Astrocyte (in vitro differentiated cells and primary cell): ENCODE measurements at regions not wholly inside any gene's neighbourhood (a gene's known extent, or its start where the extent isn't known, plus 50 kb on each side); places are given as distances from the start of the nearest gene placed in this dataset.

Experiments
- DNase-seq: peaks from one replicate; pipeline ENCODE4 v3.0.0-alpha.2; 2010; ENCODE audit warnings: low read depth
- FAIRE-seq: peaks from 2 replicates; lab custom pipeline; 2011; peaks lifted over from hg19 to GRCh38; lab: Jason Lieb, UNC
- H2AFZ ChIP-seq: 2 replicates; pipeline ENCODE4 v1.6.0; 2012; ENCODE audit warnings: low read depth, low read length, inconsistent platforms
- H3K27ac ChIP-seq: 2 replicates; pipeline ENCODE4 v1.5.1; 2011; ENCODE audit warnings: low read depth, low read length, inconsistent platforms
- H3K27me3 ChIP-seq: 2 replicates; pipeline ENCODE4 v1.6.0; 2011; ENCODE audit warnings: low read length, inconsistent platforms; ENCODE audit not compliant: insufficient read depth
- H3K36me3 ChIP-seq: 2 replicates; pipeline ENCODE4 v1.5.1; 2011; ENCODE audit warnings: low read length, inconsistent platforms; ENCODE audit not compliant: insufficient read depth
- H3K4me1 ChIP-seq: 2 replicates; pipeline ENCODE4 v1.5.1; 2011; ENCODE audit warnings: low read length, inconsistent platforms; ENCODE audit not compliant: insufficient read depth
- H3K4me2 ChIP-seq: 2 replicates; pipeline ENCODE4 v1.6.0; 2012; ENCODE audit warnings: low read length, inconsistent platforms
- H3K4me3 ChIP-seq: 2 replicates; pipeline ENCODE4 v1.5.1; 2011; ENCODE audit warnings: low read depth, mild to moderate bottlenecking, low read length, inconsistent platforms; ENCODE audit not compliant: insufficient read depth
- H3K79me2 ChIP-seq: 2 replicates; pipeline ENCODE4 v1.6.0; 2012; ENCODE audit warnings: mild to moderate bottlenecking, low read length, inconsistent platforms; ENCODE audit not compliant: insufficient read depth
- H3K9ac ChIP-seq: 2 replicates; pipeline ENCODE4 v1.6.0; 2012; ENCODE audit warnings: mild to moderate bottlenecking, low read length, inconsistent platforms
- H3K9me3 ChIP-seq: 2 replicates; pipeline ENCODE4 v1.5.1; 2012; ENCODE audit warnings: low read depth, mild to moderate bottlenecking, low read length, inconsistent platforms; ENCODE audit not compliant: insufficient read depth
- H4K20me1 ChIP-seq: 2 replicates; pipeline ENCODE4 v1.6.0; 2012; ENCODE audit warnings: low read length, inconsistent platforms; ENCODE audit not compliant: insufficient read depth
- H3K27ac Mint-ChIP-seq: one replicate; pipeline ENCODE4 v1.8.0; 2021; ENCODE audit warnings: mild to moderate bottlenecking, mixed read lengths; ENCODE audit not compliant: unreplicated experiment
- H3K27me3 Mint-ChIP-seq: one replicate; pipeline ENCODE4 v1.8.0; 2021; ENCODE audit warnings: low read depth, mixed read lengths; ENCODE audit not compliant: unreplicated experiment
- H3K36me3 Mint-ChIP-seq: one replicate; pipeline ENCODE4 v1.8.0; 2021; ENCODE audit warnings: low read depth, mixed read lengths; ENCODE audit not compliant: unreplicated experiment
- H3K4me1 Mint-ChIP-seq: one replicate; pipeline ENCODE4 v1.8.0; 2021; ENCODE audit warnings: low read depth, mixed read lengths; ENCODE audit not compliant: unreplicated experiment
- H3K4me3 Mint-ChIP-seq: one replicate; pipeline ENCODE4 v1.8.0; 2021; ENCODE audit warnings: mild to moderate bottlenecking, moderate library complexity, mixed read lengths; ENCODE audit not compliant: unreplicated experiment
- H3K9me3 Mint-ChIP-seq: one replicate; pipeline ENCODE4 v1.8.0; 2021; ENCODE audit warnings: mild to moderate bottlenecking, mixed read lengths; ENCODE audit not compliant: unreplicated experiment
- CTCF ChIP-seq: IDR thresholded peaks from 2 replicates; pipeline ENCODE4 v1.5.1; 2011; ENCODE audit warnings: low read depth, mild to moderate bottlenecking, inconsistent platforms, low read length, moderate library complexity; ENCODE audit not compliant: insufficient read depth
- EZH2 ChIP-seq: IDR thresholded peaks from 2 replicates; pipeline ENCODE4 v1.6.1; 2012; ENCODE audit warnings: mild to moderate bottlenecking, low read length, inconsistent platforms; ENCODE audit not compliant: insufficient read depth

GRCh38 chr9:11002705-11003104 is 389.9 kb upstream of the PTPRD start:
- H2AFZ ChIP-seq, result no peak overlapping the region
- TF ChIP-seq EZH2 (no peak), CTCF (no peak)
- no peak for FAIRE-seq
- H3K4me3 ChIP-seq, result no peak overlapping the region
- DNase-seq, result no peak
- H3K4me1 Mint-ChIP-seq, result no peaks in the 10 kb centered on the region
- H3K36me3 ChIP-seq, result no peaks in the 10 kb centered on the region
- H3K27me3 Mint-ChIP-seq, result no peaks in the 10 kb centered on the region
- H3K4me2 ChIP-seq, result no peak overlapping the region
- H4K20me1 ChIP-seq, result no peaks in the 10 kb centered on the region
- H3K4me1 ChIP-seq, result no peaks in the 10 kb centered on the region
- no peak overlapping the region for H3K27ac Mint-ChIP-seq
- H3K27me3 ChIP-seq, result no peaks in the 10 kb centered on the region
- no peak overlapping the region for H3K4me3 Mint-ChIP-seq
- no peak overlapping the region for H3K27ac ChIP-seq
- no peaks in the 10 kb centered on the region for H3K36me3 Mint-ChIP-seq
- H3K9ac ChIP-seq, result no peak overlapping the region
- no peaks in the 10 kb centered on the region for H3K9me3 ChIP-seq
- H3K79me2 ChIP-seq, result no peaks in the 10 kb centered on the region
- no peaks in the 10 kb centered on the region for H3K9me3 Mint-ChIP-seq

GRCh38 chr9:11003836-11004235 is 391.0 kb upstream of the PTPRD start:
- Histone ChIP-seq H3K4me3 (no peak overlapping the region), H2AFZ (no peak overlapping the region), H3K9me3 (no peaks in the 10 kb centered on the region), H3K9ac (no peak overlapping the region), H3K27ac (no peak overlapping the region), H3K79me2 (no peaks in the 10 kb centered on the region), H4K20me1 (no peaks in the 10 kb centered on the region), H3K27me3 (no peaks in the 10 kb centered on the region), H3K4me2 (no peak overlapping the region), H3K4me1 (no peaks in the 10 kb centered on the region), H3K36me3 (no peaks in the 10 kb centered on the region)
- H3K27ac Mint-ChIP-seq, result no peak overlapping the region
- peaks cover 3% of the 10 kb centered on the region for H3K9me3 Mint-ChIP-seq
- H3K27me3 Mint-ChIP-seq, result no peaks in the 10 kb centered on the region
- DNase-seq, result no peak
- no peak overlapping the region for H3K4me3 Mint-ChIP-seq
- no peaks in the 10 kb centered on the region for H3K4me1 Mint-ChIP-seq
- H3K36me3 Mint-ChIP-seq, result no peaks in the 10 kb centered on the region
- TF ChIP-seq EZH2 (no peak), CTCF (no peak)
- FAIRE-seq, result no peak

- Histone ChIP-seq H3K27ac (no peak overlapping the region), H3K9ac (no peak overlapping the region), H4K20me1 (no peaks in the 10 kb centered on the region), H3K79me2 (no peaks in the 10 kb centered on the region), H3K9me3 (no peaks in the 10 kb centered on the region), H3K4me2 (no peak overlapping the region), H3K4me1 (no peaks in the 10 kb centered on the region), H3K27me3 (no peaks in the 10 kb centered on the region), H3K4me3 (no peak overlapping the region), H2AFZ (no peak overlapping the region), H3K36me3 (no peaks in the 10 kb centered on the region)
- no peak for FAIRE-seq
- peaks cover 12% of the 10 kb centered on the region for H3K9me3 Mint-ChIP-seq
- peaks cover 2% of the 10 kb centered on the region for H3K4me1 Mint-ChIP-seq
- TF ChIP-seq CTCF (no peak), EZH2 (no peak)
- H3K27me3 Mint-ChIP-seq, result no peaks in the 10 kb centered on the region
- H3K27ac Mint-ChIP-seq, result no peak overlapping the region
- H3K36me3 Mint-ChIP-seq, result no peaks in the 10 kb centered on the region
- no peak for DNase-seq
- no peak overlapping the region for H3K4me3 Mint-ChIP-seq
These were observed 398.9 kb upstream of the PTPRD start for GRCh38 chr9:11011696-11012095.
